Activated CD8-positive, alpha-beta memory T cell treated with anti-CD3 and anti-CD28 coated beads, Interleukin-2, amount 50 U/mL, for 24 hours (primary cell): ENCODE measurements at regions not wholly inside any gene's neighbourhood (a gene's known extent, or its start where the extent isn't known, plus 50 kb on each side); places are given as distances from the start of the nearest gene placed in this dataset.
"Not testable (repeated sequence)": the region's sequence is repeated elsewhere in the genome, so short reads cannot be mapped to it uniquely, and the experiment has no call there.

Source experiments
- DNase-seq: peaks from one replicate; pipeline ENCODE4 v3.0.0-alpha.2; 2020; ENCODE audit errors: extremely low read depth

- no peak for DNase-seq
Measured at GRCh38 chr2:11995456-11995855, 249.0 kb downstream of the LPIN1 start.

- no peak for DNase-seq
Measured at GRCh38 chr2:11996618-11997017, 250.2 kb downstream of the LPIN1 start.

GRCh38 chr2:11997142-11997541 is 250.7 kb downstream of the LPIN1 start:
- no peak for DNase-seq

GRCh38 chr2:11998218-11998617 is 251.8 kb downstream of the LPIN1 start:
- no peak for DNase-seq

GRCh38 chr2:11998626-11999378 is 252.4 kb downstream of the LPIN1 start:
- no peak for DNase-seq

- no peak for DNase-seq
Measured at GRCh38 chr2:12001621-12002020, 255.2 kb downstream of the LPIN1 start.

- DNase-seq = no peak
Measured at GRCh38 chr2:12002215-12002614, 255.8 kb downstream of the LPIN1 start.

GRCh38 chr2:12004713-12005112 is 258.3 kb downstream of the LPIN1 start:
- DNase-seq = no peak

- DNase-seq = peak; percentile 59
Measured at GRCh38 chr2:12005886-12006681, 259.7 kb downstream of the LPIN1 start.

- no peak for DNase-seq
Measured at GRCh38 chr2:12006850-12007249, 260.4 kb downstream of the LPIN1 start.

GRCh38 chr2:12007282-12007681 is 260.9 kb downstream of the LPIN1 start:
- no peak for DNase-seq

GRCh38 chr2:12008425-12009061 is 262.1 kb downstream of the LPIN1 start:
- DNase-seq = no peak

- DNase-seq = no peak
Measured at GRCh38 chr2:12009323-12009905, 263.0 kb downstream of the LPIN1 start.

- DNase-seq = no peak
Measured at GRCh38 chr2:12010059-12010458, 263.6 kb downstream of the LPIN1 start.

GRCh38 chr2:12010779-12011178 is 264.3 kb downstream of the LPIN1 start:
- no peak for DNase-seq

- no peak for DNase-seq
Measured at GRCh38 chr2:12014088-12014960, 267.9 kb downstream of the LPIN1 start.

- DNase-seq = no peak
Measured at GRCh38 chr2:12017499-12018157, 271.2 kb downstream of the LPIN1 start.

GRCh38 chr2:12018726-12019125 is 272.3 kb downstream of the LPIN1 start:
- DNase-seq = not testable (repeated sequence)

GRCh38 chr2:12020833-12021469 is 274.5 kb downstream of the LPIN1 start:
- DNase-seq = no peak

GRCh38 chr2:12024197-12024907 is 277.9 kb downstream of the LPIN1 start:
- DNase-seq = not testable (repeated sequence)
